GM21515 (cell line): ENCODE measurements at regions not wholly inside any gene's neighbourhood (a gene's known extent, or its start where the extent isn't known, plus 50 kb on each side); places are given as distances from the start of the nearest gene placed in this dataset.
A peak's percentile ranks its signal among the peaks of the same experiment; 100 is the strongest.
"Not testable (repeated sequence)": the region's sequence is repeated elsewhere in the genome, so short reads cannot be mapped to it uniquely, and the experiment has no call there.

Source experiments
- ATAC-seq: cut with Tn5 transposase; IDR thresholded peaks from one replicate; pipeline ENCODE4 v1.9.1; 2021; ENCODE audit not compliant: unreplicated experiment

- ATAC-seq = no peak
Observed at GRCh38 chr5:159802661-159803060, 113.6 kb upstream of the ADRA1B start.

- ATAC-seq = no peak
Observed at GRCh38 chr5:159804121-159804520, 112.2 kb upstream of the ADRA1B start.

GRCh38 chr5:159805021-159805420 is 111.3 kb upstream of the ADRA1B start:
- no peak for ATAC-seq

GRCh38 chr5:159807135-159807534 is 109.1 kb upstream of the ADRA1B start:
- not testable (repeated sequence) for ATAC-seq

- no peak for ATAC-seq
Observed at GRCh38 chr5:159807586-159807985, 108.7 kb upstream of the ADRA1B start.

GRCh38 chr5:159811712-159812111 is 104.6 kb upstream of the ADRA1B start:
- no peak for ATAC-seq

GRCh38 chr5:159812759-159813158 is 103.5 kb upstream of the ADRA1B start:
- not testable (repeated sequence) for ATAC-seq

GRCh38 chr5:159814222-159814621 is 102.1 kb upstream of the ADRA1B start:
- no peak for ATAC-seq

- no peak for ATAC-seq
Observed at GRCh38 chr5:159814805-159815585, 101.3 kb upstream of the ADRA1B start.

GRCh38 chr5:159817262-159818029 is 98.8 kb upstream of the ADRA1B start:
- no peak for ATAC-seq

- no peak for ATAC-seq
Observed at GRCh38 chr5:159819591-159820411, 96.5 kb upstream of the ADRA1B start.

GRCh38 chr5:159820692-159821091 is 95.6 kb upstream of the ADRA1B start:
- no peak for ATAC-seq

- ATAC-seq = no peak
Observed at GRCh38 chr5:159821461-159821940, 94.8 kb upstream of the ADRA1B start.

- ATAC-seq = no peak
Observed at GRCh38 chr5:159824188-159825161, 91.8 kb upstream of the ADRA1B start.

GRCh38 chr5:159825551-159826051 is 90.7 kb upstream of the ADRA1B start:
- no peak for ATAC-seq

- peak; percentile 88 for ATAC-seq
Observed at GRCh38 chr5:159826351-159827214, 89.7 kb upstream of the ADRA1B start.

GRCh38 chr5:159827861-159828260 is 88.4 kb upstream of the ADRA1B start:
- no peak for ATAC-seq

GRCh38 chr5:159832073-159832472 is 84.2 kb upstream of the ADRA1B start:
- no peak for ATAC-seq

- ATAC-seq = no peak
Observed at GRCh38 chr5:159833088-159833487, 83.2 kb upstream of the ADRA1B start.
